Parathyroid adenoma (tissue), 2 donors: ENCODE measurements at regions not wholly inside any gene's neighbourhood (a gene's known extent, or its start where the extent isn't known, plus 50 kb on each side); places are given as distances from the start of the nearest gene placed in this dataset.

ENCODE experiments used
- H2AFZ ChIP-seq: fragments of 300-600 bp; sonication (generic); one replicate; pipeline ENCODE4 v1.7.0; 2017; ENCODE audit warnings: antibody characterized with exemption, mild to moderate bottlenecking
- H3K27ac ChIP-seq: fragments of 300-600 bp; sonication (generic); one replicate; pipeline ENCODE4 v1.7.0; 2017
- H3K27me3 ChIP-seq: fragments of 300-600 bp; sonication (generic); one replicate; pipeline ENCODE4 v1.7.0; 2017; ENCODE audit warnings: low read length; ENCODE audit not compliant: control insufficient read depth, insufficient read depth
- H3K36me3 ChIP-seq: fragments of 300-600 bp; sonication (generic); one replicate; pipeline ENCODE4 v1.7.0; 2017; ENCODE audit warnings: low read length; ENCODE audit not compliant: control insufficient read depth, insufficient read depth
- H3K4me1 ChIP-seq: fragments of 300-600 bp; sonication (generic); one replicate; pipeline ENCODE4 v1.7.0; 2017; ENCODE audit warnings: control low read depth
- H3K4me2 ChIP-seq: fragments of 300-600 bp; sonication (generic); one replicate; pipeline ENCODE4 v1.7.0; 2017; ENCODE audit warnings: low read length
- H3K4me3 ChIP-seq: fragments of 300-600 bp; sonication (generic); one replicate; pipeline ENCODE4 v1.7.0; 2017; ENCODE audit warnings: low read depth, low read length
- H3K79me2 ChIP-seq: fragments of 300-600 bp; sonication (generic); one replicate; pipeline ENCODE4 v1.7.0; 2017; ENCODE audit warnings: control low read depth
- H3K9ac ChIP-seq: fragments of 300-600 bp; sonication (generic); one replicate; pipeline ENCODE4 v1.7.0; 2017; ENCODE audit warnings: mild to moderate bottlenecking
- H3K9me3 ChIP-seq: fragments of 300-600 bp; sonication (generic); one replicate; pipeline ENCODE4 v1.7.0; 2017; ENCODE audit warnings: low read length; ENCODE audit not compliant: control insufficient read depth
- CTCF ChIP-seq: fragments of 300-600 bp; sonication (generic); IDR thresholded peaks from one replicate; pipeline ENCODE4 v1.7.0; 2017; ENCODE audit warnings: antibody characterized with exemption, mild to moderate bottlenecking
- donor health status: primary hyperparathyroidism.

GRCh38 chr16:6258056-6258455 lies 1074.6 kb upstream of the RBFOX1 start:
- H3K27ac ChIP-seq: no peak overlapping the region
- no peak overlapping the region for H2AFZ ChIP-seq
- no peaks in the 10 kb centered on the region for H3K9me3 ChIP-seq
- no peaks in the 10 kb centered on the region for H3K79me2 ChIP-seq
- no peak overlapping the region for H3K9ac ChIP-seq
- H3K4me2 ChIP-seq: no peak overlapping the region
- TF ChIP-seq CTCF: no peak
- no peak overlapping the region for H3K4me3 ChIP-seq
- H3K27me3 ChIP-seq: no peaks in the 10 kb centered on the region
- H3K4me1 ChIP-seq: peaks cover 6% of the 10 kb centered on the region
- H3K36me3 ChIP-seq: no peaks in the 10 kb centered on the region

GRCh38 chr16:6252541-6252940 lies 1080.1 kb upstream of the RBFOX1 start:
- Histone ChIP-seq H3K4me3 (no peak overlapping the region), H2AFZ (no peak overlapping the region), H3K4me2 (no peak overlapping the region), H3K9ac (no peak overlapping the region), H3K9me3 (no peaks in the 10 kb centered on the region), H3K4me1 (no peaks in the 10 kb centered on the region), H3K36me3 (no peaks in the 10 kb centered on the region), H3K27ac (no peak overlapping the region), H3K27me3 (no peaks in the 10 kb centered on the region), H3K79me2 (no peaks in the 10 kb centered on the region)
- TF ChIP-seq CTCF: no peak

- no peak overlapping the region for H2AFZ ChIP-seq
- H3K4me2 ChIP-seq: no peak overlapping the region
- no peak overlapping the region for H3K4me3 ChIP-seq
- no peaks in the 10 kb centered on the region for H3K4me1 ChIP-seq
- H3K36me3 ChIP-seq: no peaks in the 10 kb centered on the region
- no peak overlapping the region for H3K9ac ChIP-seq
- H3K9me3 ChIP-seq: no peaks in the 10 kb centered on the region
- no peak overlapping the region for H3K27ac ChIP-seq
- H3K27me3 ChIP-seq: no peaks in the 10 kb centered on the region
- no peak for TF ChIP-seq CTCF
- no peaks in the 10 kb centered on the region for H3K79me2 ChIP-seq
These were observed 1082.1 kb upstream of the RBFOX1 start for GRCh38 chr16:6250511-6250910.

GRCh38 chr16:6249863-6250262 lies 1082.8 kb upstream of the RBFOX1 start:
- no peaks in the 10 kb centered on the region for H3K36me3 ChIP-seq
- no peak overlapping the region for H2AFZ ChIP-seq
- H3K9me3 ChIP-seq: no peaks in the 10 kb centered on the region
- no peak overlapping the region for H3K9ac ChIP-seq
- H3K27ac ChIP-seq: no peak overlapping the region
- H3K27me3 ChIP-seq: no peaks in the 10 kb centered on the region
- TF ChIP-seq CTCF: no peak
- no peaks in the 10 kb centered on the region for H3K4me1 ChIP-seq
- no peak overlapping the region for H3K4me3 ChIP-seq
- no peaks in the 10 kb centered on the region for H3K79me2 ChIP-seq
- H3K4me2 ChIP-seq: no peak overlapping the region

GRCh38 chr16:6248199-6248598 lies 1084.4 kb upstream of the RBFOX1 start:
- H3K4me3 ChIP-seq: no peak overlapping the region
- H3K36me3 ChIP-seq: no peaks in the 10 kb centered on the region
- no peaks in the 10 kb centered on the region for H3K4me1 ChIP-seq
- no peak overlapping the region for H3K9ac ChIP-seq
- H3K27ac ChIP-seq: no peak overlapping the region
- H3K4me2 ChIP-seq: no peak overlapping the region
- H2AFZ ChIP-seq: no peak overlapping the region
- H3K27me3 ChIP-seq: no peaks in the 10 kb centered on the region
- H3K9me3 ChIP-seq: no peaks in the 10 kb centered on the region
- TF ChIP-seq CTCF: no peak
- H3K79me2 ChIP-seq: no peaks in the 10 kb centered on the region
